Tibial nerve (tissue), 3 donors: ENCODE measurements at regions not wholly inside any gene's neighbourhood (a gene's known extent, or its start where the extent isn't known, plus 50 kb on each side); places are given as distances from the start of the nearest gene placed in this dataset.

Experiments
- CTCF ChIP-seq, 5 experiments: fragments of 200-600 bp in 3 of 5; fragments of 450-650 bp in 2 of 5; sonication (generic) in 3 of 5; IDR thresholded peaks; one replicate each; pipeline ENCODE4 v1.5.1; 2016 to 2019; ENCODE audit warnings: antibody characterized with exemption in 5 of 5, mild to moderate bottlenecking in 3 of 5, moderate library complexity in 2 of 5
- POLR2A ChIP-seq, 2 donors: fragments of 450-650 bp; IDR thresholded peaks; one replicate each; pipeline ENCODE4 v1.6.1; 2017; ENCODE audit warnings: antibody characterized with exemption in 2 of 2, mild to moderate bottlenecking in 2 of 2, moderate library complexity in 2 of 2

GRCh38 chr15:89395461-89395871 is 60.8 kb upstream of the POLG start:
- TF ChIP-seq CTCF (IDR thresholded peaks at IDR 0.05) (no peak), POLR2A (IDR thresholded peaks at IDR 0.05) (no peak)
